Testis (tissue), 2 donors: ENCODE measurements at regions not wholly inside any gene's neighbourhood (a gene's known extent, or its start where the extent isn't known, plus 50 kb on each side); places are given as distances from the start of the nearest gene placed in this dataset.

Experiments
- DNase-seq: peaks from one replicate; pipeline ENCODE4 v3.0.0-alpha.2; 2019
- H3K27ac ChIP-seq, 2 donors: fragments of 200-600 bp; sonication (generic); one replicate each; pipeline ENCODE4 v1.5.1; 2019
- H3K27me3 ChIP-seq: fragments of 200-600 bp; sonication (generic); one replicate; pipeline ENCODE4 v1.5.1; 2019
- H3K36me3 ChIP-seq: fragments of 200-600 bp; sonication (generic); one replicate; pipeline ENCODE4 v1.5.1; 2017; ENCODE audit warnings: low read depth; ENCODE audit errors: missing control alignments
- H3K4me1 ChIP-seq: fragments of 200-600 bp; sonication (generic); one replicate; pipeline ENCODE4 v1.5.1; 2019
- H3K4me3 ChIP-seq, 2 donors: fragments of 200-600 bp; sonication (generic); one replicate each; pipeline ENCODE4 v1.5.1; 2017 to 2019
- H3K9me3 ChIP-seq: fragments of 200-600 bp; sonication (generic); one replicate; pipeline ENCODE4 v1.5.1; 2017
- POLR2A ChIP-seq: fragments of 450-650 bp; IDR thresholded peaks from one replicate; pipeline ENCODE4 v1.6.1; 2017; ENCODE audit warnings: antibody characterized with exemption, mild to moderate bottlenecking, moderate library complexity
- WGBS, 2 donors: methylation state at CpG; one replicate each; pipeline ENCODE4 v1.1.5; 2018; 5-methylcytosine and 5-hydroxymethylcytosine counted together
- intact Hi-C: fragments of 100-400 bp; cut with DNase I; formaldehyde crosslinking; loops from one replicate; pipeline ENCODE4 v1.15.1; 2023; ENCODE audit warnings: low total_unique reads
- TF ChIP-seq, protein P1 (sequence below), 3 experiments: fragments of 450-650 bp in 2 of 3; fragments of 200-600 bp in 1 of 3; sonication (generic) in 1 of 3; IDR thresholded peaks; one replicate each; pipeline ENCODE4 v1.5.1; 2016 to 2019; ENCODE audit warnings: antibody characterized with exemption in 3 of 3, mild to moderate bottlenecking in 2 of 3, moderate library complexity in 1 of 3

DNA sequence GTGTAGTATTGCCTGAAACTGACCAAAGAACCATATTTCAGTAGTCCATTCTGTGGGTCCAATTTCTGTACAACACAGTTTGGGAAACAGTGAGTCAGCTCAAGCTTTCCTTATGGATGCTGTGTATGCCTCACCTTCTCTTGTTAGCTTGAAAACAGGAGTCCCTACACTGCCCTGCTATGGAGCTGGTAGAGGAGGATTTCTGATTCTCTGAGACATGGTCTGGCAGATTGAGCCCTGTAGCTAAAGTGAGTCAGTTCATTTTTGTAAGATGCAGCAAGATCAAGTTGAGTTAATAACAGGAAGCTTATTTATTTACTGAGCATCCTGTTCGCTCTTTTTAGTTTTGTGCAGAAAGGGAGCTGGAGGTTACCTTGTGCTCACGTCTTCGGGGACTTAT lies 424.1 kb upstream of the RBMS3 start:
- no peaks in the 10 kb centered on the region for H3K4me1 ChIP-seq
- no peaks in the 10 kb centered on the region for H3K27me3 ChIP-seq
- WGBS, 2 donors = 79 to 93% methylated on average over 3 of the region's 3 CpGs
- H3K36me3 ChIP-seq = no peaks in the 10 kb centered on the region
- intact Hi-C loops = no loop called here
- no peak overlapping the region for H3K27ac ChIP-seq
- H3K4me3 ChIP-seq = no peak overlapping the region
- H3K9me3 ChIP-seq = no peaks in the 10 kb centered on the region
- TF ChIP-seq, protein P1, sequence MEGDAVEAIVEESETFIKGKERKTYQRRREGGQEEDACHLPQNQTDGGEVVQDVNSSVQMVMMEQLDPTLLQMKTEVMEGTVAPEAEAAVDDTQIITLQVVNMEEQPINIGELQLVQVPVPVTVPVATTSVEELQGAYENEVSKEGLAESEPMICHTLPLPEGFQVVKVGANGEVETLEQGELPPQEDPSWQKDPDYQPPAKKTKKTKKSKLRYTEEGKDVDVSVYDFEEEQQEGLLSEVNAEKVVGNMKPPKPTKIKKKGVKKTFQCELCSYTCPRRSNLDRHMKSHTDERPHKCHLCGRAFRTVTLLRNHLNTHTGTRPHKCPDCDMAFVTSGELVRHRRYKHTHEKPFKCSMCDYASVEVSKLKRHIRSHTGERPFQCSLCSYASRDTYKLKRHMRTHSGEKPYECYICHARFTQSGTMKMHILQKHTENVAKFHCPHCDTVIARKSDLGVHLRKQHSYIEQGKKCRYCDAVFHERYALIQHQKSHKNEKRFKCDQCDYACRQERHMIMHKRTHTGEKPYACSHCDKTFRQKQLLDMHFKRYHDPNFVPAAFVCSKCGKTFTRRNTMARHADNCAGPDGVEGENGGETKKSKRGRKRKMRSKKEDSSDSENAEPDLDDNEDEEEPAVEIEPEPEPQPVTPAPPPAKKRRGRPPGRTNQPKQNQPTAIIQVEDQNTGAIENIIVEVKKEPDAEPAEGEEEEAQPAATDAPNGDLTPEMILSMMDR (IDR thresholded peaks at IDR 0.05) = no peak
- no peak for TF ChIP-seq POLR2A
- no peak for DNase-seq

DNA sequence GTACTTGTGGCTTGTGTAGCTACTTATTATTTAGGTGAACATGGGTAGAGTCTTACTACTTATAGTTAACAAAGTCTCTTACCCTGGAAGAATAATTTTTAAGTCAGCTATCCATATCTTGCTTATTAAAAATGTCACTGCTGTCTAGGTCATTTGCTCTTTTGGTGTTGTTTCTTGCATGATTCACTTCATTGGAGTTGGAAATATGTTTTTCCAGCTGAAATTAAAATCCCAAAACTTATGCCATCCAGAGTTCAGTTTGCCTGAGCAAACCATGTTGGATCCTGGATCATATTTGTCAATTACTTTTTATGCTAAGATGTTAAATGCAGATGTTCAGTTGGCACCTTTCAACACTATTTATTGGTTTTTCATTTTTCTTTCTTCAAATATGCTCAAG lies 421.0 kb upstream of the RBMS3 start:
- Histone ChIP-seq H3K27me3 (no peaks in the 10 kb centered on the region), H3K9me3 (no peaks in the 10 kb centered on the region), H3K27ac (no peak overlapping the region), H3K36me3 (no peaks in the 10 kb centered on the region), H3K4me3 (no peak overlapping the region), H3K4me1 (no peaks in the 10 kb centered on the region)
- no peak for DNase-seq
- TF ChIP-seq, protein P1 (IDR thresholded peaks at IDR 0.05) = no peak
- TF ChIP-seq POLR2A = no peak
- intact Hi-C loops = no loop called here

DNA sequence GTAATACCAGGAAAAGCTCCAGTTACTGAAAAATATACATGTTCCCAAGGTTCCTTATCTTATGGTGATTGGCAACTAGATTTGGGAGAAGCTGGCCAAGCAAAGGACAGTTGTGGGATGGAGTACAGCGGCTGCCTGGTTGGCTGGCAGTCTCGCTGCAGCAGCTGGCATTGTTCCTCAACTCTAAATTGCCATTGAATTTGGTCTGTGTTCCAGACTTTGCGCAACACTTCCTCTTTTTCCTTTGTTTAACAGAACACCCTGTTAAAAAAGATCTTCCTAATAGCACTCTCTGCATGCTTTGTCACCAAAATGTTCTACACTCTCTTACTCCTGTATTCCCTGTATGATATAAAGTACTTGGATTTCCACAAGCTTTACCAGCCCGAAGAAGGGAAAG lies 420.6 kb upstream of the RBMS3 start:
- Histone ChIP-seq H3K36me3 (no peaks in the 10 kb centered on the region), H3K4me1 (no peaks in the 10 kb centered on the region), H3K27ac (no peak overlapping the region), H3K27me3 (no peaks in the 10 kb centered on the region), H3K9me3 (no peaks in the 10 kb centered on the region), H3K4me3 (no peak overlapping the region)
- WGBS, 2 donors = 31 to 54% methylated on average over 4 of the region's 4 CpGs
- TF ChIP-seq, protein P1 (IDR thresholded peaks at IDR 0.05) = no peak
- TF ChIP-seq POLR2A = no peak
- DNase-seq = peak; percentile 23
- intact Hi-C loops = no loop called here

DNA sequence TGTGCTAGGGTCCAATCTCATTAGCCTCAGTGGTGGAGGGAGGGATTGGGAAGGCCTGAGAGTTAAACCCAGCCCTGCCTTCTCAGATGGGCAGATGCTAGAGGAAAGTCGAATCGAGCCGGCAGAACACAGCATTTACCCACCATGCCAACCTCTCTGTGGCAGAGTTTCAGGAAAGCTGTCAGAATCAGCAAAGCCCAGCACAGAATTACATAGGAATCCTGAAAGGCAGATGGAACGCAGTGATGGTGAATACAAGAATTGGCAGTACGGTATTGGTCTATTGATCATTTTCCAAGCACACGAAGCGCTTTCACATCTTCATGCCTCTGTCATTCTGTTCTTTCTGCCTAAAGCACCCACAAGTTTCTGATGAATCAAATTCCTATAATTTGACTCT lies 417.7 kb upstream of the RBMS3 start:
- Histone ChIP-seq H3K9me3 (no peaks in the 10 kb centered on the region), H3K27ac (no peak overlapping the region), H3K4me1 (no peaks in the 10 kb centered on the region), H3K27me3 (no peaks in the 10 kb centered on the region), H3K36me3 (no peaks in the 10 kb centered on the region), H3K4me3 (no peak overlapping the region)
- 96 to 98% methylated on average over 7 of the region's 7 CpGs for WGBS, 2 donors
- no peak for DNase-seq
- intact Hi-C loops = no loop called here
- TF ChIP-seq, protein P1 (IDR thresholded peaks at IDR 0.05) = no peak
- no peak for TF ChIP-seq POLR2A

DNA sequence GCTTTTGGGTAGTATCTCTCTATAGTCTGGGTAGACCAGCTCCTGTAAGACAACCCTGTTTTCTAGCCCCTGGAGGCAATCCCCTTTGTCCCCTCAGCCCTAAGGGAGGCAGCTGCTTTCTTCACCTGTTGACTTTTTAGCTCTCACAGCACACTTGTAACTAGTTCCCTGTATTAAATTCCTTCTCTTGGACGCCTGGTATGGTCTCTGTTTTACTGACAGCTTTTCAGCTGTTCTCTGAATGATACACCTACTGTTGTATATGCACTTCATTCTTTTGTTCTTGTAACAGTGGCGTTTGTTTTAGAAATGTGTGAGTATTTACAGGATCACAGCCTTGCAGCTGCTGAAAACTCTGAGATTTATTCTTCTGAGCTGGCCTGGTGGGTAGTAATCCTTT lies 413.0 kb upstream of the RBMS3 start:
- H3K4me3 ChIP-seq = no peak overlapping the region
- no peak for DNase-seq
- no peaks in the 10 kb centered on the region for H3K36me3 ChIP-seq
- H3K9me3 ChIP-seq = no peaks in the 10 kb centered on the region
- intact Hi-C loops = no loop called here
- WGBS, 2 donors = 57 to 65% methylated on average over 2 of the region's 2 CpGs
- TF ChIP-seq POLR2A = no peak
- TF ChIP-seq, protein P1 (IDR thresholded peaks at IDR 0.05) = no peak
- H3K27ac ChIP-seq = no peak overlapping the region
- no peaks in the 10 kb centered on the region for H3K4me1 ChIP-seq
- no peaks in the 10 kb centered on the region for H3K27me3 ChIP-seq
